Suprapubic skin (tissue), 4 donors: ENCODE measurements at regions not wholly inside any gene's neighbourhood (a gene's known extent, or its start where the extent isn't known, plus 50 kb on each side); places are given as distances from the start of the nearest gene placed in this dataset.

Experiments
- DNase-seq, 2 donors: peaks; one replicate each; pipeline ENCODE4 v3.0.0-alpha.2; 2019; ENCODE audit warnings: low spot score in 2 of 2
- H3K27ac ChIP-seq: fragments of 200-600 bp; sonication (generic); one replicate; pipeline ENCODE4 v1.5.1; 2019
- H3K27me3 ChIP-seq: fragments of 200-600 bp; sonication (generic); one replicate; pipeline ENCODE4 v1.5.1; 2019
- H3K36me3 ChIP-seq: fragments of 200-600 bp; sonication (generic); one replicate; pipeline ENCODE4 v1.5.1; 2019
- H3K4me1 ChIP-seq: fragments of 200-600 bp; sonication (generic); one replicate; pipeline ENCODE4 v1.5.1; 2019
- H3K4me3 ChIP-seq: fragments of 200-600 bp; sonication (generic); one replicate; pipeline ENCODE4 v1.5.1; 2019; ENCODE audit warnings: mild to moderate bottlenecking
- H3K9me3 ChIP-seq: fragments of 200-600 bp; sonication (generic); one replicate; pipeline ENCODE4 v1.5.1; 2019
- CTCF ChIP-seq, 2 donors: fragments of 200-600 bp in 1 of 2; fragments of 450-650 bp in 1 of 2; sonication (generic) in 1 of 2; IDR thresholded peaks; one replicate each; pipeline ENCODE4 v1.5.1; 2016 to 2019; ENCODE audit warnings: antibody characterized with exemption in 2 of 2, mild to moderate bottlenecking in 1 of 2, moderate library complexity in 1 of 2
- EP300 ChIP-seq: sonication (generic); formaldehyde crosslinking; IDR thresholded peaks from one replicate; pipeline ENCODE4 v1.6.1; 2017; ENCODE audit warnings: antibody characterized with exemption
- POLR2A ChIP-seq, 2 donors: fragments of 450-650 bp; IDR thresholded peaks; one replicate each; pipeline ENCODE4 v1.6.1; 2017; ENCODE audit warnings: antibody characterized with exemption in 2 of 2, mild to moderate bottlenecking in 2 of 2, moderate library complexity in 2 of 2
- POLR2AphosphoS5 ChIP-seq, 3 donors: sonication (generic); formaldehyde crosslinking; IDR thresholded peaks; one replicate each; pipeline ENCODE4 v1.6.1; 2017; ENCODE audit warnings: antibody characterized with exemption in 3 of 3
- WGBS: methylation state at CpG from one replicate; pipeline ENCODE4 v1.1.5; 2018; 5-methylcytosine and 5-hydroxymethylcytosine counted together

GRCh38 chr2:128420131-128420530 lies 101.5 kb upstream of the HS6ST1 start:
- H3K27me3 ChIP-seq = no peaks in the 10 kb centered on the region
- no peaks in the 10 kb centered on the region for H3K36me3 ChIP-seq
- peak; percentile 7 to 31 for DNase-seq
- 92% methylated on average over 6 of the region's 6 CpGs for WGBS
- TF ChIP-seq CTCF (IDR thresholded peaks at IDR 0.05) = no peak
- TF ChIP-seq POLR2A (IDR thresholded peaks at IDR 0.05) = no peak
- TF ChIP-seq POLR2AphosphoS5 (IDR thresholded peaks at IDR 0.05) = no peak
- TF ChIP-seq EP300 = no peak
- H3K4me3 ChIP-seq = no peak overlapping the region
- H3K9me3 ChIP-seq = no peaks in the 10 kb centered on the region
- no peak overlapping the region for H3K27ac ChIP-seq
- H3K4me1 ChIP-seq = peaks cover 13% of the 10 kb centered on the region

GRCh38 chr2:128420776-128421175 lies 102.1 kb upstream of the HS6ST1 start:
- TF ChIP-seq CTCF (IDR thresholded peaks at IDR 0.05) (no peak), EP300 (no peak), POLR2AphosphoS5 (IDR thresholded peaks at IDR 0.05) (no peak), POLR2A (IDR thresholded peaks at IDR 0.05) (no peak)
- DNase-seq = peak; percentile 17 to 53
- WGBS = 73% methylated on average over 4 of the region's 4 CpGs

GRCh38 chr2:128421286-128421685 lies 102.6 kb upstream of the HS6ST1 start:
- Histone ChIP-seq H3K4me1 (peaks cover 15% of the 10 kb centered on the region), H3K9me3 (no peaks in the 10 kb centered on the region), H3K36me3 (no peaks in the 10 kb centered on the region), H3K27ac (no peak overlapping the region), H3K27me3 (no peaks in the 10 kb centered on the region), H3K4me3 (no peak overlapping the region)
- WGBS = 94% methylated on average over 9 of the region's 9 CpGs
- peak; percentile 32 to 48 for DNase-seq
- TF ChIP-seq EP300 (no peak), POLR2A (IDR thresholded peaks at IDR 0.05) (no peak), POLR2AphosphoS5 (IDR thresholded peaks at IDR 0.05) (no peak), CTCF (IDR thresholded peaks at IDR 0.05) (no peak)

More at GRCh38 chr2:128420776-128421175, 102.1 kb upstream of the HS6ST1 start:
- Histone ChIP-seq H3K27me3 (no peaks in the 10 kb centered on the region), H3K27ac (no peak overlapping the region), H3K4me3 (no peak overlapping the region), H3K36me3 (no peaks in the 10 kb centered on the region), H3K4me1 (peaks cover 15% of the 10 kb centered on the region), H3K9me3 (no peaks in the 10 kb centered on the region)

- peak; percentile 51 to 65 for DNase-seq
- no peaks in the 10 kb centered on the region for H3K9me3 ChIP-seq
- TF ChIP-seq POLR2AphosphoS5 (IDR thresholded peaks at IDR 0.05) = no peak
- no peak for TF ChIP-seq CTCF (IDR thresholded peaks at IDR 0.05)
- TF ChIP-seq EP300 = no peak
- no peak for TF ChIP-seq POLR2A (IDR thresholded peaks at IDR 0.05)
- peaks cover 15% of the 10 kb centered on the region for H3K4me1 ChIP-seq
- H3K4me3 ChIP-seq = no peak overlapping the region
- H3K36me3 ChIP-seq = no peaks in the 10 kb centered on the region
- no peaks in the 10 kb centered on the region for H3K27me3 ChIP-seq
- WGBS = 87% methylated on average over 14 of the region's 15 CpGs
- H3K27ac ChIP-seq = no peak overlapping the region
These were observed 103.2 kb upstream of the HS6ST1 start for GRCh38 chr2:128421861-128422311.

- H3K4me1 ChIP-seq = peaks cover 15% of the 10 kb centered on the region
- H3K4me3 ChIP-seq = no peak overlapping the region
- H3K9me3 ChIP-seq = no peaks in the 10 kb centered on the region
- H3K27ac ChIP-seq = no peak overlapping the region
- no peaks in the 10 kb centered on the region for H3K27me3 ChIP-seq
- DNase-seq = peak; percentile 60 to 71
- H3K36me3 ChIP-seq = no peaks in the 10 kb centered on the region
- TF ChIP-seq CTCF (IDR thresholded peaks at IDR 0.05) = no peak
- no peak for TF ChIP-seq POLR2AphosphoS5 (IDR thresholded peaks at IDR 0.05)
- no peak for TF ChIP-seq POLR2A (IDR thresholded peaks at IDR 0.05)
- no peak for TF ChIP-seq EP300
- WGBS = 48% methylated on average over 5 of the region's 5 CpGs
These were observed 103.9 kb upstream of the HS6ST1 start for GRCh38 chr2:128422571-128422970.
